ENCODE measurements at regions not wholly inside any gene's neighbourhood (a gene's known extent, or its start where the extent isn't known, plus 50 kb on each side); places are given as distances from the start of the nearest gene placed in this dataset.

DNA sequence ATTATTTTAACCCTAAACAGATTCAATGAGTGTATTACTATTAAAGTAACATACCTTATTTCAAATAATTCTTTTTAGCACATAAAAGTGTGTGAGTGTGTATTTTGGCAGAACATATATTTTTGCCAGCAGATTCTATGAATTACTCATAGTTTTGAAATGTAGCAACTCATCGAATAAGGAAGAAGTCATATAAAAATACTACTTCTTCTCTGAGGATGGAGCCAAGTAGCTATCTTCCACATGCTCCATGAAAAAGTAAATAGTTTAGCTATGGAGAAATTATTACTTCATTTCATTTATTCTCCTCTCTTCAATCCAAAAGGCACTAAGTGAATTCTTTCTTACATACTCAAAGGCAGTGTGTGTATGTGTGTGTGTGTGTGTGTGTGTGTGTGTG lies 1090.4 kb upstream of the CDH6 start:
- Mint-ChIP-seq H3K27ac (no peak overlapping the region), H3K9me3 (peaks cover 13% of the 10 kb centered on the region), H3K27me3 (no peaks in the 10 kb centered on the region), H3K36me3 (ENCODE audit: low read depth) (no peaks in the 10 kb centered on the region), H3K4me3 (no peak overlapping the region), H3K4me1 (ENCODE audit: low read depth) (no peaks in the 10 kb centered on the region)
- TF ChIP-seq, protein P1, sequence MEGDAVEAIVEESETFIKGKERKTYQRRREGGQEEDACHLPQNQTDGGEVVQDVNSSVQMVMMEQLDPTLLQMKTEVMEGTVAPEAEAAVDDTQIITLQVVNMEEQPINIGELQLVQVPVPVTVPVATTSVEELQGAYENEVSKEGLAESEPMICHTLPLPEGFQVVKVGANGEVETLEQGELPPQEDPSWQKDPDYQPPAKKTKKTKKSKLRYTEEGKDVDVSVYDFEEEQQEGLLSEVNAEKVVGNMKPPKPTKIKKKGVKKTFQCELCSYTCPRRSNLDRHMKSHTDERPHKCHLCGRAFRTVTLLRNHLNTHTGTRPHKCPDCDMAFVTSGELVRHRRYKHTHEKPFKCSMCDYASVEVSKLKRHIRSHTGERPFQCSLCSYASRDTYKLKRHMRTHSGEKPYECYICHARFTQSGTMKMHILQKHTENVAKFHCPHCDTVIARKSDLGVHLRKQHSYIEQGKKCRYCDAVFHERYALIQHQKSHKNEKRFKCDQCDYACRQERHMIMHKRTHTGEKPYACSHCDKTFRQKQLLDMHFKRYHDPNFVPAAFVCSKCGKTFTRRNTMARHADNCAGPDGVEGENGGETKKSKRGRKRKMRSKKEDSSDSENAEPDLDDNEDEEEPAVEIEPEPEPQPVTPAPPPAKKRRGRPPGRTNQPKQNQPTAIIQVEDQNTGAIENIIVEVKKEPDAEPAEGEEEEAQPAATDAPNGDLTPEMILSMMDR (IDR thresholded peaks at IDR 0.05) = no peak
- intact Hi-C loops (cut with micrococcal nuclease) = no loop called here
- POLR2A ChIA-PET = no interaction called here
- CTCF ChIA-PET = no interaction called here
- DNase-seq = no peak
- ATAC-seq = no peak

DNA sequence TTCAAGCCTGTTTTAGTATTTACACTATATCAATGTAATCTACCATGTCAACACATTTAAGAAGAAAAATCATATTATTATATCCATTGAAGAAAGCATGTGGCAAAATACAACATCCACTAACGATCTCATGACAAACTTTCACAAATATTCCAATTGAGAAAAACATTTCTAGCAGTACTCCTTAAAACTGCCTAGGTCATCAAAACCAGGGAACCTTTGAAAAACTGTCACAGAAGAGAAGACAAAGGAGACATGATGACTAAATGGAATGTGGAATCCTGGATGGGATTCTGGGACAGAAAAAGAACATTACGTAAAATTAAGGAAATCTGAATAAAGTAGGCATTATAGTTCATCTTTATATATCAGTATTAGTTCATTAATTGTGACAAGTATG lies 1091.3 kb upstream of the CDH6 start:
- ChIA-PET CTCF (no interaction called here), POLR2A (no interaction called here)
- TF ChIP-seq, protein P1 (IDR thresholded peaks at IDR 0.05) = no peak
- Mint-ChIP-seq H3K36me3 (ENCODE audit: low read depth) (no peaks in the 10 kb centered on the region), H3K27me3 (no peaks in the 10 kb centered on the region), H3K4me3 (no peak overlapping the region), H3K9me3 (peaks cover 13% of the 10 kb centered on the region), H3K27ac (no peak overlapping the region), H3K4me1 (ENCODE audit: low read depth) (no peaks in the 10 kb centered on the region)
- intact Hi-C loops (cut with micrococcal nuclease) = no loop called here
- DNase-seq (no peak), ATAC-seq (no peak)

DNA sequence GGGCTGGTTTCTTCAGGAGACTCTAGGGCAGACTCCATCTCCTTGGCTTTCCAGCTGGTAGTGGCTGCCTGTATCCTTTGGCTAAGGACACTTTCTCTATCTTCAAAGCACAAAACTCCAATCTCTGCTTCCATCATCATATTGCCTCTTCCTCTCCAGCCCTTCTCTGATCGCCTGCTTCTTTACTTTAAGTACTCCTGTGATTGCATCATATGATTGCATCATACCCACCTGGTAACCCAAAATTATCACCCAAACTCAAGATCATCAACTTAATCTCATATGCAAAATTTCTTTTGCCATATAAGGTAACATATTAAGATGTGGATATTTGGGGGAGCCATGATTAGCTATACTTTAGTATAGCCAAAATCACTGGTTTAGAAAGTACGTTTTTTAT lies 1092.6 kb upstream of the CDH6 start:
- intact Hi-C loops (cut with micrococcal nuclease) = no loop called here
- POLR2A ChIA-PET = no interaction called here
- H3K4me3 Mint-ChIP-seq = no peak overlapping the region
- CTCF ChIA-PET = no interaction called here
- H3K4me1 Mint-ChIP-seq (ENCODE audit: low read depth) = no peaks in the 10 kb centered on the region
- ATAC-seq (no peak), DNase-seq (no peak)
- no peak overlapping the region for H3K27ac Mint-ChIP-seq
- TF ChIP-seq, protein P1 (IDR thresholded peaks at IDR 0.05) = no peak
- peaks cover 6% of the 10 kb centered on the region for H3K9me3 Mint-ChIP-seq
- H3K36me3 Mint-ChIP-seq (ENCODE audit: low read depth) = no peaks in the 10 kb centered on the region
- no peaks in the 10 kb centered on the region for H3K27me3 Mint-ChIP-seq

DNA sequence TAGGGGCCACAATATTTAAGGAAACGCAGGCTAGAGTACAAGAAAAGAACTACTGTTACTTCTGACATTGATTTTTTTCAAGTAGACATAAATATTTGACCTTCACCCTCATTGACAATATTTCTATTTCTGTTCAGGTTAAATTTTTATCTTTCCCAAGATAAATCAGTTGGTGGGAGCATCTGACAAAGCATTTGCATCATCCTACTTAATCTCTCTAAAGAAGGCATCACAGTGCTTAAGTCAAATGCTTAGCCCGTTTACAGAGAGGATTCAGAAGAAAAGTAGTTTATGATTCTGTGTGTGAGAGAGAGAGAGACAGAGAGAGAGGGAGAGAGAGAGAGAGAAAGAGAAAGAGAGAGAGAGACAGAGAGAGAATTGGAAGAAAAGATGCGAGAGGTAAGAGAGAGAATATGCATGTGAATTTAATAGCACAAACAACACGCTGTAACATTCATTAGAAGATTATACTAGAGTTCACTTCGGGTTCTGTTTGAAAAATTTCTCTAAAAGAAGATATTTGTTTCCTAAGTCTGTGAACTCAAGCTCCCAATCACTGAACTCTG lies 1093.3 kb upstream of the CDH6 start:
- Mint-ChIP-seq H3K9me3 (peaks cover 10% of the 10 kb centered on the region), H3K4me3 (no peak overlapping the region), H3K27ac (no peak overlapping the region), H3K4me1 (ENCODE audit: low read depth) (no peaks in the 10 kb centered on the region), H3K27me3 (no peaks in the 10 kb centered on the region), H3K36me3 (ENCODE audit: low read depth) (no peaks in the 10 kb centered on the region)
- ChIA-PET POLR2A (no interaction called here), CTCF (no interaction called here)
- intact Hi-C loops (cut with micrococcal nuclease) = no loop called here
- TF ChIP-seq, protein P1 (IDR thresholded peaks at IDR 0.05) = no peak
- DNase-seq (no peak), ATAC-seq (no peak)

DNA sequence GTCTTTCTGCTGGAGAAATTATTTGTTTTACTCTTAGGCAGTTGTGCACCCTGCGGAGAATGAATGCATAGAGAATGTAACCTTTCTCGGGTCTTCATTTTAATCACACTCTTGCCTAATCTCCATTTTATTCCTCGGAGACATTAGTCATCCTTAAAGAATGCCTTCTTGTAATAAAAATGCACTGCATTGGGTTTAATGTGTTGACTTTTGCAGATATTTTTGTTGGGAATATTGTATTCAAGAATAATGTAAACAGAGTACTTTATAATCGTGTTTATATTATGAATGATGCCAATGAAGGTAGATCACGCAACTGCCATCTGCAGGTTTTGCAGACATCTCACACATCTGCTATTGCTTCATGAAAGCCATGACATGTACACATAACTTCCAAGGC lies 1093.9 kb upstream of the CDH6 start:
- DNase-seq = no peak
- ChIA-PET CTCF (no interaction called here), POLR2A (no interaction called here)
- no peaks in the 10 kb centered on the region for H3K36me3 Mint-ChIP-seq (ENCODE audit: low read depth)
- H3K27ac Mint-ChIP-seq = no peak overlapping the region
- no peaks in the 10 kb centered on the region for H3K27me3 Mint-ChIP-seq
- TF ChIP-seq, protein P1 (IDR thresholded peaks at IDR 0.05) = no peak
- intact Hi-C loops (cut with micrococcal nuclease) = no loop called here
- H3K9me3 Mint-ChIP-seq = peaks cover 11% of the 10 kb centered on the region
- no peak overlapping the region for H3K4me3 Mint-ChIP-seq
- no peaks in the 10 kb centered on the region for H3K4me1 Mint-ChIP-seq (ENCODE audit: low read depth)
- no peak for ATAC-seq
